COLO668 (cell line): ENCODE measurements at regions not wholly inside any gene's neighbourhood (a gene's known extent, or its start where the extent isn't known, plus 50 kb on each side); places are given as distances from the start of the nearest gene placed in this dataset.

Source experiments
- DNase-seq: peaks from one replicate; lab custom pipeline; 2025; ENCODE audit not compliant: unreplicated experiment; lab: John Stamatoyannopoulos, UW

DNA sequence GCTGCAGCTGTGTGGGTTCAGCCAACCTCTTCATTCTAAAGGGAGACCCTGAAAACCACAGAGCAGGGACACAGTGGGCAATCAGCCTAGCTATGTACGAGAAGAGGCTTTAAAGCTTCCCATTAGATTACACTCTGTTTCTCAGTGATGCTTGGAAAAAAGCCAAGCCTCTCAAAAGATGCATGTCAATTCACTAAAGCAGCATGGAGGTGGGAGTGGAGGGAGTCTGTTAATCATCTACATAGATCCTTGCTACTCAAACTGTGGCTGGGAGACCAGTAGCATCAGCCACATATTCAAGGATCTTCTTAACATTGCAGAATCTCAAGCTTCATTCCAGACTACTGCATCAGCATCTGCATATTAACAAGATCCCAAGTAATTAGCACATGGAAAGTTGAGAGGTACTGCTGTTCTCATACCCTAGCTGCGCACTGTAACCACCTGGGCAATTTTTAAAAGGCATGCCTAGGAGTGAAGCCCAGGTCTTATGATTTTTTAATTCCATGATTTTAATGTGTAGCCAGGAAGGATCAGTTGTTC is 305.9 kb downstream of the PMP22 start:
- DNase-seq = no peak

DNA sequence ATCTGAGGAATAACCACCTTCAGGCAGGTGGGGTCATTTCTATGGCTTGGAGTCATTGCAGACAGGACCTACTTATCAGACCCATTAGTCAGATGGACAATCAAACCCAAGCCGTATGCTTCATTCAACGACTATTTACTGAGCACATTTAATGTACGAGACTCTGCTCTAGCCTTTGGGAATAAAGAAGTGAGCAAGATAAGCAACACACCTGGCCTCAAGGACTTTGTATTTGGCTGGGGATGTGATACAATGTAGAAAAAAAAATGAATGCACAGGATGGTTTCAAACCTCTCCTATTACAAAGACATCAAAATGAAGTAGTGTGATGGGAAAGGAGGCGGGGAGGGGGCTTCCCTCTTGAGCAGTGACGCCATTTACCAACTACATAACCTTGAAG is 311.7 kb downstream of the PMP22 start:
- DNase-seq = no peak

DNA sequence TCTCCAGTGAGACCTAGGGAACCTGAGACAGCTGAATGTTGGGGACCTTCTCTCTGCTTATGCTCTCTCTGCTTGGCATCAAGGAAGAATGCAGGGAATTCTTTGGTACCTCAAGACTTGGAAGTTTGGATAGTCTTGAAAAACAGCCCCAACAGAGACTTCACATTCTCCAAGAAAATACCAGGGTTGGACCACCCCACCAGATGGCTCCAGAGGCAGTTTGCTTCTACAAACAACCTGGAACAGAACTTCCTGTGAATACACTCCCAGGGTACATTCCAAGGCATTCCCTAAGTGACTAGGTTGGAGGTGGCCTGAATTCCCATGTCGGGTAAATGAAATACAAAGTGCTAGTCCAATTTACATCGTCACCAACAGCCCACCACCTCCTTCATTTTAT is 314.4 kb downstream of the PMP22 start:
- no peak for DNase-seq

DNA sequence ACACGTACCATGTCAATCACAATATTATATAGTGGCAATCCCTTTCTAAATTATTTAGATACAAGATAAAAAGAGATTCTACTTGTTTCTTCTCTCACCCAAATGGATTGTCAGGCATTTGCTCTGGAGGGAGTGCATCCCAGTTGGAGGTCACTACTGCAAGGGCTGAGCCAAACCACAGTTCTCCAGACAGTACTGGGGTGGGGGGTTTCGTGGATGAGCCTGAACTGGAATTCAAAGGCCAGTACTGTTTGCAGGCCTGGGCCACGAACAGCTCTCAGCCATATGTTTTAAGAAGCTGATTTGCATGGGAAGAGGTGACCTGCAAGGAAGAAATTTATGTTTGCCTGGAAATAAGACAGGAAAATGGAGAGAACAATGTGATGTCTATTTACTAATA is 314.9 kb downstream of the PMP22 start:
- DNase-seq = no peak

DNA sequence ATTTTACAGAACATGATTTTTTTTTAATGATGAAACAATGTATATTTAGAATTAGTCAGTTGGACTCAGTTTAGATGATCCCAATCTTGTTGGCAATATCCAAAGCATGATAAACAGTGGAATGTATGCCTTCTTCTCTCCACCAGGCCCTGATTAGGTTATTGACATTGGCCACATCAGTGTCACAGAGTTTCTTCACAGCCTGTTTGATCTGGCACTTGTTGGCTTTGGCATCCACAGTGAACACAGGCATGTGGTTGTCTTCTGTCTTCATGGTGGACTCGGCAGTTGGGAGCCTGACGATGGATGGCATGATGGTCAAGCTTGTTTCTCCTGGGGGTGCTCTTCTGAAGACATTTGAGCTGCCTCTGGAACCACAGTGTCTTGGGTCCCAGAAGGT is 317.5 kb downstream of the PMP22 start:
- no peak for DNase-seq

DNA sequence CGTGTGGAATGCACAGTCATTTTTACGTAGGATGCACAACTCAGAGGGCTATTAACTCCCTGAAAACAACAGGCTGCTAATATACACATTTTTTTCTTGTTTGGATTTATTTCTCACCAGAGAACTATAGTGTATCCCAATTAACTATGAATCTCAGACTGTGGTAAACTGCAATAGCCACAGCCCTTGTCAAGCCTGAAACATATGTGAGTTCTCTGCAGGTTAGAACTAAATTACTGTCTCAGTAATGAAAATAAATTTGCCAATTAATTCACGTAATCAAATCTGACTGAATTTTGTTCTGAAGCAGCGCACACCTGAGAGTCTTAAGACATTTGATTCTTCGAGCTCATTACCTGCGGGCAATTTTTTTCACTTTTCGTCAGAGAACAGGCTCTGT is 318.6 kb downstream of the PMP22 start:
- DNase-seq = no peak

DNA sequence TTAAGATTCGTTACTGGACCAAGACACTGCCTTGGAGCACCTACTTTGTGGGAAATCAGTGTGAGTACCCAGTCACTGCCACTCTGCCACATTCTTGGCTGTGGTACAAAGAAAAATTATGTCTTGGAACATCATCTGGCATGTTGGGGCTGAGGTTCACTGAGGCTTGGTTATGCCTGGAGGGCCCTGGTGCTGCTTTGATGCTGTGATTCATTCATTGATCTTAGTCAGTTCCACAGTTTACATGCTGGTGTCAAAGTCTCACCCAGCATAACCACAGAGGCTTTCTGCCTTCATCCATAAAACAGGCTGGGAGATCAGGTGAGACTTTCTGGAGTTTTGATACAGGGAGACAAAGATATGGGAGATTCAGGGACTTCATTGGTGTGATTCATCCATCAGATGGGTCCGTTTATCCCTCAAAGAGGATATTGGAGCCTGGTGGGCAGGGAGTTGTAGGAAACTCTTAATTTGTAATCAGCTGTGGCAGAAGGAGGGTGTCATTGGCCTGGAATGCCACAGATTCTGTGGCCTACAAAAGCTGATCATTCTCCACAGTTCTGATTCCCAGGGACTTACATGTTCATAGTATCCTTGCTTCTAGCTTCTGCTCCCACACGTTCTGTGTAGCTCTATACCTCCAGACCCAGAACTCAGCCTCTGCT is 322.5 kb downstream of the PMP22 start:
- no peak for DNase-seq

DNA sequence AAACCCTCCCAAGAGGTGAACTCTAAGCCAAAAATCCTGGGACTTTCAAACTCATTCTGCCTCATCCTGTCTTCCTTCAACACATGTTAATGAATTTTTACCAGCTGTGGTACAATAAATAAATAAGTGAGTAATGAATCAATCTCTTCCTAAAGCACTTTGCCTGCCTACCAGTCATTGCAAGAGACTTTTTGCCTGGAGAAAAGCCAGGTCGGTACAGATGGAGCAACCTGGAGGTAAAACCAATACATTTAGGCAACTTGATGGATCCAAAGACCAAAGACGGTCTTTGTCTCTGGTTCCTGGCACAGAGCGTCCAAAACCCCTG is 324.2 kb downstream of the PMP22 start:
- DNase-seq = no peak

DNA sequence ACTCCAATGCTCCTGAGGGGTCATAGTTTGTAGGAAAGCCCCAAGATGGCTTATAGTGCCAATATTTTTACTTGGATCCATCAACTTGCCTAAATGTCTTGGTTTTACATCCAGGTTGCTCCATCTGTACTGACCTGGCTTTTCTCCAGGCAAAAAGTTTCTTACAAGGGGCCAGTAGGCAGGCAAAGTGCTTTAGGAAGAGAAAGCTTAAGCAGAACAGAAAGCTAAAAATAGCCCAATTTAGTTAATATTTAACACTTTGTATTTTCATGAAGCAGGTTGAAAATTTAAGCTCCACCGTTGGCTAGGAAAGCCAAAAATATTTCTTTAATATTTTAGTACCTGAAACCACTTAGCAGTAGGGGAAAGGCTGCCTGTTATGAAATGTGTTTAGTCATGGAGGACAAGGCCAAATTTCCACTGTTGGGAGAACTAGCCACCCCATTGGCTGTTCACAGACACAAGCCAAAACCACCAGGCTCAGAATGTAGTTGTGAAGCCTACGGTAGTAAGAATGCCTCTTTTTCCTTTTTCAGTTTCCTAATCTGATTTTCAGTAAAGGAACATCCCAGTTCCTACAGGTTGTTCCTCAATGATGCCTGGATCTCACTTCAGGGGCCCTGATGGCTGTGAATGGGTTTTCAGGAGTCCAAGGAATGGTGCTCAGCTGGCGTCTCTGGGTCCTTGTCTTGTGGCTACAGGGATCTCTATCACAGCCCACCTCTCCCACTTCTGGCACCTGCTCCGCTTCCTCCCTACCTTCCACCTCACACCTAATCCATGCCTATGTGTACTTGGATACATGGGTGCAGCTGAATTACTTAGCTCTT is 324.8 kb downstream of the PMP22 start:
- no peak for DNase-seq

DNA sequence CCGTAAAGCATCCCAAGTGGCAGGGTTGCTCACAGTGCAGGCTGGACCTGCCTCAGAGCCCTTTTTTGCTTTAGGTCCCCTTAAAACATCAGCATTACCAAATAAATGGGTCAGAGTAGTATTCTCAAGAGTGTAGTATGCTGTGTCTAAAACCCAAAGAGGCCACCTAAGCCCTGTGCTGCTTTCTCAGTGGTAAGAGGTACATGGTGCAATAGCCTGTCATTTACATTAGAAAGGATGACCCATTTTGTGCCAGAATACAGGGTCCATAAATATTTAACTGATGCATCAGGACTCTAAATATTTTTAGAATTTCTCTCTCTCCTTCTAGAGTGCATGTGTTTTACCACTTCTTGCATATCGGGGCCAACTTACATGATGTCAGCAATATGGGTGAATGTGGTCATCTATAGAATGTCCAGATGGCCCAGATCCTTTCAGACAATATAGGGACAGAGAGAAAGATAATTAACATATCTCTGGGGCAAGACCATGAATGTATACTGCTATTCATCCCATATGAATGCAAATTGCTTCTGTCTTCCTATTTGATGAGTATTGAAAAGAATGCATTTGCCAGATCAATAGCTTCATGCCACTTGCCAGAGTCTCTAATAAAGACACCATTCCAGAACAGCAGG is 329.2 kb downstream of the PMP22 start:
- no peak for DNase-seq

DNA sequence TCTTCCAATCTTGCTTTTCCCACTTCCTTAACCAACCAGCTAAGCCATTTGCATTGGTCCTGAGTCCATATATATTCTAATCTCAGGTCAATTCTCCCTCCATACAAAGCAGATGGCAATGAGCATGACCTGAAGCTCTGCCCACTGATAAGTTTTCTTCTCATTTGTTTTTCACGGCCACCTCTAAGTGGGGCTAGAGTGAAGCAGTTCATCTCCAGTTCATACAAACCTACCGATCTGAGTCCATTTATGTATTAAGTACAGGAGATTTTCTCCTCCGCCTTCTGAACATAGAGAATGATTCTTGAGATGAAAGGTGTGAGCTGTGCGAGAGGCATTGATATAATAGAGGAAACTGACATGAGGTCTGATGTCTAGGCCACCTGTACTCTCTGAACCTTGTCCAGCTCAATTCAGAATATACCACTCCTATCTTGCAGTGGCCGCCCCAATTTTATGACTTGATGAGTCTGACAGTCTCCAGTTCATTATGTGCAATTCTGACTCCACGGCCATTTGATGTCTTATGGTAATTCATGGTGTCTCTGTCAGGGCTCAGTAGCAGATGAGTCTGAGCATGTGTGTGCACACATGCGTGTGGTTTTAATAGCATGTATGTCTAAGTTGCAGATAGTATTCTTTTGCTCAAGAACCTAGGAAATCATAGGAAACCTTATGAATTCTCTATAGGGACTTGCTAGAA is 329.8 kb downstream of the PMP22 start:
- no peak for DNase-seq

DNA sequence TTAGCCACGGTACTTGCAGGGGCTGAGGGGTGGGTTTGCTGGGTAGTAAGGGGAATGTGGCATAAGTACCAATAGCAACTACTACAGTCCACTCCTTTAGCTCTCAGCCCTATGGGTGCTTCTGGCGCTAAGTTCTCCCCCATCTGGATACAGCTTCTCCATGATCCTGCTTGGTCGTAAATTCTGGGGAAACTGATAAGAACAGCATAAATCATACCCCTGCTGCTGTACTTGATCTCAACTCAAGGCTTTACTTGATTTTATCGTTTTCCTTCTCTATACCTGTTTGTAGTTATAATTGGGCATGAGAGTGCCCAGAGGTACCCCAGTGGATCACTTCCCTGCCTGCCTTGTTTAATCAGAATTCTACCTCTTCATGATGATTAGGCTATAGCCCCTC is 331.4 kb downstream of the PMP22 start:
- no peak for DNase-seq

DNA sequence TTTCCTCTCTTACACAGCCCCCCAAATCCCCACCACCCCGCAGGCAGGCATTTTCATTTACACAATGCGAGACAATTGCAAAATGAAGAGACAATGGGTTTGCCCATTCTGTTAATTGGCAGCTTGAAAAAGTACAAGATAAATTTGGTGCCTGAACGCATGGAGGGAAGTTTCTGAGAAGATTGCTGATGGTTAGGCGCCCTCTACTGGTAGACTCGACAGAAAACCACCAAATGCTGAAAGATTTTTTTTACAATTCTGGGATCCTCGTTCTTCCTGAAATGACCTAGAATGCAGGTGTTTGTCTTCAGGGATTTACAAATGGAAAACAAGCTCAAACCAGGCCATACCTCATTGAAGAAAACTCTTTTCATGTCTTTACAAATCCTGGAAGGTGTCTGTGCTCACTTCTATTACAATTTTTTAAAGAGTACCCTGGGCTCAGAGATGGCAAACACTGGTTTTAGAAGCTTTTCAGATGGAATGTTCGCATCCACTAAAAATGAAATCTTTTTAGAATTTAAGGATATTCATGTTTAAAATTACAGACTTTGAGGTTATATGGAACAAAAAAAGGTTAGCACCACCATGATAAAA is 338.5 kb downstream of the PMP22 start:
- DNase-seq = peak; percentile 1

DNA sequence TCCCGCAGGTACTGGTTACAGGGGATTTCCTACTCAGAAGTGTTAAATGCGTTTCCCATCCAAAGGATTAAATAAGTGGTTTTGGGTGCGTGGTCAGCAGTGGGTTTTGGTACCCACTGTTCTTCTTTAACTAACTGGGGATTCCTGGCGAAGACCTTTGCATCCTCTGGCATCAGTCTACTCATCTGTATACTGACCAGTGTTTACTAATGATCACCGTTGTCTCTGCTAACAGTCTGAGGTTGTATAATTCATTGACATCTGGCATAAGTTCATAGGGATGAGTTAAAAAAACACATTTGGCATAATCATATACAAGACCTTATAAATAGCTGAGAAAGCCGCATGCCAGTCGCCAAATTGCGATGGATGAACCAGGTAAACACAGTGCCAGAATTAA is 339.1 kb downstream of the PMP22 start:
- DNase-seq = no peak

DNA sequence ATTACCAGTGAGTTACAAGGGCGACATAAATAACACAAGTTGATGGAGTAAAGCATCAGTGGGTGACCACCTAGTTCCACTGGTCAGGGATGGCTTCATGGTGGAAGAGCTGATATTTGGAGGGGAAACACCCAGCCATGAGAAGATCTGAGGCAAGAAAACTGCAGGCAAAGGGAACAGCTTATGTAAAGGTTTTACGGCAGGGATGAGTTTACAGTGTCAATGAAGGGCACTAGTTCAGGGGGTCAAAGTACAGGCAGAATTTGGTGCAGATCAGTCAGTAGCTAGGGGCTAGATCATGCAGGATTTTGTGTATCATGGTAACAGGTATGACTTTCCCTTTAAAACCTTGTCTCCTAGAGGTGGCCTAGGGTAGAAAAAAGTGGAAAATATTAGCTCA is 339.6 kb downstream of the PMP22 start:
- DNase-seq = no peak

DNA sequence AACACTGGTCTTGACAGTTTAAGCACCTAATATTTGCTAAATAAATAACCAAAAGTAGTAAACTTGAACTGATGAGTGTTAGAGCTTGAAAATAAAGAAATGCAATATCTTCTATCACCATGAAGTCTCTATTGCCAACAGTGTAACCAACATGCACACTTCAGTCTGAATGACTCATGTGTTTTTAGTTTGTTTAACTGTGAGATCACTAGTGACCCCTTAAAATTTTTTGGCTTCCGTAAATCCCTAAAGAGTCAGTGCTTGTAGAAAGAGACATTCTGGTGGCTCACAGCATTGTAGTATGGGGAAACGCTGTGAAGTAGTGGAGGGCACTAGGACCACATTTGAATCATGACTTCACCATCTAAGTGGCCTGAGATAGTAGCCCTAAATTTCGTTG is 341.1 kb downstream of the PMP22 start:
- no peak for DNase-seq

DNA sequence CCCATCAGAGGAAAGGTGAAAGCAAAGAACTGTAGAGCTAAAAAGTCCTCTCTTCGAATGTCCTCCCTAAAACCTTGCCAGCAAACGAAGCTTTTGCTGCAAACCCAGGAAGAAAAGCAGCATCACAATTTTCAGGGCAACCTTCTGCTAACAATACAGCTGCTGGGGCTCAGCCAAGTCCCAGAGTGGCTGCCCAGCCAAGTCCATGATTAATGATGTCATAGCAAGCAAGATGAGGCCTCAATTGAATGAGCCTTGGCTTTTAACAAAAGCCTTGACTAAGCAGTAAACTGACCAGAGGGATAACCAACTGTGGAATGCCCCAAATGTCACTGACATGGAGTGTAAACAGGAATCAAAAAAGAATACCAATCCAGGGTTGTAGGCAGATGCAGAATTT is 342.7 kb downstream of the PMP22 start:
- DNase-seq = no peak

DNA sequence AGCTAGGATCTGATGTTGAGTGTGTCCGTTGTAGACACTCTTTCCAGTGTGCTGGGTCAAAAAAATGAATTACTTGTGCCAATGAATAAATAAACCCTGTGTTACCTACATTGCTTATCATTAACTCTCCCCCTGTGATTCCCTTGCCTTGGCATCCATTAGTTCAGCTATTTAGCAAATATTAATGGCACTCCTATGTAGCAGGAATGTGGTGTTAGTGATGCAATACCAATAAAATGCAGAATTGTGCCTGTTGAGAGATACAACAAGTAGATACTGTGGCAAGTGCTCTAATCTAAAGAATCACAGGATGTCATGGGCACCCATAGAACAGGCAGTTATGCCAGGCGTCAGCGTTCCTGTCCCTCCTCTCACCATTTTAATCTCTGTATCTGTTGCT is 343.2 kb downstream of the PMP22 start:
- no peak for DNase-seq

DNA sequence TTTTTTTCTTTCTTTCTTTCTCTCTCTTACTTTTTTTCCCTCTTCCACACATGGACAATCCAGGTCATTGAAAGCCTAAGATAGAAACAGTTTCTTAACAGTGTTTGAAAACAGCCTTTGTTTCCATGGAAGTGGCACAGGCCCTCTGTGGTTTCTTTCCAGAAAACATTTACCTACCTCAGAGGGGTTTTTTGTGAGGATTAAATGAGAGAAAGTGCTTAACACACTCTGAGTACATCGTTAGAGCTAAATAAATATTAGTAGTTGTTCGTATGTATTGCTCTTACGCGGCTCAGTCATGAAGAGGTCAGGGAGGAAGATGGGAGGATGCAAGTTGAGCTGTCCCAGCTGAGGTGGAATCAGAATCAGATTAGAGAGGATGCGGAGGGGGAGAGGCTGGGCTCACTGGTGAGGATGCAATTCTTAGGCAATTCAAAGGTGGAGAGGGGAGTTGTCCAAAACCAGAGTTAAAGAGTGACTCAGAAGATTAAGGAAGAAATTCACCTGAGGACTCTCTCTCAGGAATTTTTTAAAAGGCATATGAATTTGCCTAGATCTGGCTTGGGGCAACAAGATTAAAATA is 345.4 kb downstream of the PMP22 start:
- no peak for DNase-seq

DNA sequence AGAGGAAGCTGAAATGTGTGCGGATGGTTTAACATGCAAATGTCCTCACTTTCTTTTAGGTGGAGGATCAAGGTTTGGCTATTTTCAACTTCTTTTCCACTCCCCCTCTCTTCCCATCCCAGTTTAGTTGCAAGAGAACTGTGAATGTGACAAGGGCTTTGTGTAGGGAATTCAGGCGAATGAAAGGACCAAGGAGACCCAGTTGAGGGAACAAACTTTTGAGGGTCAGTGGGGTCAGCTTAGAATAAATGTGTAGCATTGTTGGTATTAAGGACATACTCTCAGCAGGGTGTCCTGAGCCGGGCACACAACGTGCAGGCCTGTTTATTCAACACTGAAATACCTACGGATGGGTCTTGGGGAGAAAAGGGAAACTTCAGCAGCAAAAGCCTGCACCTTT is 346.0 kb downstream of the PMP22 start:
- DNase-seq = no peak

DNA sequence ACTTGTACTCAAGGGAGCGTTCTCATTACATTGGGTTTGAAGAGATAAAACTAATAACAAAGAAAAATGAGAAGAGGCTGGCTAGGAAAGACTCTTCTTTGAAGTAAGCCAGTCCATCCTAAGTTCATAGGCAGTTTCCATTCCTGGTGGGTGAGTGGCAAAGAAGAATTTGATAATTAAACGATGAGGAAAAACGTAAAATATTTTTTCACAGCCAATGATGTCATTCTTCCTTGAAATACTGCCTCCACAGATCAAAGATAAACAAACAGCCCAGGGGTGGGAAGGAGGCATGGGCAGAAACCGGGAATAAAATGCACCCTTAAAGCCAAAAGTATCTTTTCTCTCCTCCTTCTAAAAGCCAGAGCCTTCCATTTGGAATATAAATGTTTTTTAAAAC is 346.6 kb downstream of the PMP22 start:
- DNase-seq = no peak
